ENCODE measurements at regions not wholly inside any gene's neighbourhood (a gene's known extent, or its start where the extent isn't known, plus 50 kb on each side); places are given as distances from the start of the nearest gene placed in this dataset.

DNA sequence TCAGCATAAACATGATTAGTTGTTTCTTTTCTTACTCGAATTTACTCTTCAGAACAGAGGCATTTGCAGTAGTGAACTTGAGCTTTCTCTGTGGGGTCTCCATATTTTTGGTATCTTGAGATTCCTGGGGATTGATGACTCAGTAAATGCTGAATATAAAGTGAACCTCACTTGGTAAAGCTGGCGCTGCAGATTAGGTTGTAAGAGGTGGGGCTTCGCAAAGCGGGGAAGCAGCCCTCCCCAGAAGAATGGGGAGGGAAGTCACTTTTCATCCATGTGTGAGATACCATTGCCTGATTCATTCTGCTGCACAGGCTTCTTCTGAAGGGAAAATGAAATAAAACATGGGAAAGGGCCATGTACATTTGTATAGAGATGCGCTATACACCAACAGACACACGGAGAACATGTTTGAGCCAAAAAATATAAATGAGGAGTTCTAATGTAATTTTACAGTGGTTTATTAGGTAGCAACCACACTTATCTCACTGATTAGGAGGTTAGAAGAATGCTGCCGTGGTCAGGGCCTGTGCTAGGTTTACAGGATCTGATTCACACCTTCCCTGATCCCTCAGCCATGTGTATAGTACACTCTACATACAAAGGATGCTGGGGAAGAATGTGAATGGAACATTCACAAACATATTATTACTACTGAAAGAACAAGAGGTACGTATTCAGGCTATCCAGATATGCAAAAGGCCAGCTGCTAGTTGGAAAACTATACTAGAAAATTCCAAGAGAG lies 63.5 kb downstream of the DNTTIP2 start:
- no peak for DNase-seq (ENCODE audit: low read depth)

GRCh38 chr1:93814795-93815340 lies 64.1 kb downstream of the DNTTIP2 start:
- no peak for DNase-seq (ENCODE audit: low read depth)

- no peak for DNase-seq (ENCODE audit: low read depth)
Measured at GRCh38 chr1:93814059-93814794, 64.8 kb downstream of the DNTTIP2 start.

DNA sequence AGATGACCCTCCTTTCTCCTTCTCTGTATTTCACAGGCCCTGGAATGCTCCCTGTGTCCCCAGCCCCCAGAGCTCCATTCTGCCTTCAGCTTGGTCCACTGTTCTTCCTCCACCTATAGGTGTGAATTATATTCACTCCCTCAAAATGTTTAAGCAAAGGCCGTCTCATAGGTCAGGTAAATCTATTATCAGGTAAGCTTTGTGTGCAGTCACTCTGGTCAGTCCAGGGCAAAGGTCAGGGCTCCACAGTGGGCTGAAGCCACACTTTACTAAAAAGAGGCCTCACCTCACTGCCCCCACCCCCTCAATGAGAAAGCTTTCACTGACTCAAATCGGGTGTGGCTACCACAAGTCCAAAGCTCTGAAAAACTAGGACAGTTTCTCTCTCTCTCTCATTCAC lies 65.9 kb downstream of the DNTTIP2 start:
- no peak for DNase-seq (ENCODE audit: low read depth)

DNA sequence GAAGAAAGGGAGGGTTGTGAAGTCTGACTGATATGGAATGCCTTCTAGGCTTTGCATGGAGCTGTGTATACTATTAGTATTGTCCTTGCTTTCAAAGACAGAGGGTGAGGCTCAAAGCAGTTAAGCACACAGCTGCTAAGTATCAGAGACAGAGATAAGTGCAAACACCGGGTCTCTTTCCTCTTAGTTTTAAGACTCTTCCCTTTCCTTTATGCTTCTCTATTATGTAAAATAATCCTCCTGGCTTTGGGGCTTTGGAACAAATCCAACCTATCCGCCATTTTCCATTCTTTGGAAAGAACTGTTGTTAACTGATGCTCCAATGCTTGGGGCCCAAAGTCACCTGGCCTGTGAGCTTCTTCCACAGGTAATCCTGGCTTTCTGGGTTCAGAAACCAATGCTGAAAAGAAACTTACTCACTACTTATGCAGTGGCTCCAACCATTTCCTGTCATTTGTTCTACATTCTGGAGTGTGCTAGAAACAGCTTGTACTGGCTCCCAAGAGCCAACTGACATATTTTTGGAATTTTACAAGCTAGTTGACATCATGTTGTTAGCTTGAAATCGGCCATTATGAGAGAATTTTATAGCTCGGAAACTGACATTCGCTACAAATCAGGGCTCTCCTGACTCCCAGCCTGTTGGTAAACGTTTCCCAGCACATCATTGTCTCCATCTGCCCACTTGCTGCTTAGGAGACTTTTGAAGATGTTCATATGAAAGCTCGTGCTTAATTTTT lies 67.5 kb downstream of the DNTTIP2 start:
- no peak for DNase-seq (ENCODE audit: low read depth)

GRCh38 chr1:93810316-93810715 lies 68.7 kb downstream of the DNTTIP2 start:
- no peak for DNase-seq (ENCODE audit: low read depth)

- DNase-seq (ENCODE audit: low read depth): no peak
Measured at GRCh38 chr1:93808871-93809270, 70.1 kb downstream of the DNTTIP2 start.

DNA sequence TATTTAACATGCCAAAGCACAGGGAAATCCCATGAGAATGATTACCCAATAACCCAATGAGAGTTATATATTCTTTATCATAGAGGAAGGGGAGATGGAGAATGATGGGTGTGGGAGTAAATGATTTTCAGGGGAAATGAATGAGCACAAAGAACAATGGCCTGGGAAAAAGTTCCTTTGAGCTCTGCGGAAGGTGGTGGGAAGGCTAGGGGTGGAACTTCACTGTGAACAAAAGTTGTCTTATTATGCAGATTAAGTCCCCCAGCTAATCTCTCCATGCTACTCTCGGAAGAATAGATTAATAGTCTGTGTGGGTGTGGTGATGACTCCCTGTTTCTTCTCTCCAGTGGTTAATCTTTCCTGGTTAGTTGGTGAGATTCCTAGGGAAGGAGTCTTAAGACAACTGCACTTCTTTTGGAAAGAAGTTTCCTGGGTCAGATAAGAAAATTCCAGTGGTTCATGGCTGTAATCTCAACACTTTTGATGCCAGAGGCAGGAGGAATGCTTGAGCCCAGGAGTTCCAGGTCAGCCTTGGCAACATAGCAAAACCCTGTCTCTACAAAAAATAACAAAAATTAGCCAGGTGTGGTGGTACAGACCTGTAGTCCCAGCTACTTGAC lies 71.6 kb downstream of the DNTTIP2 start:
- no peak for DNase-seq (ENCODE audit: low read depth)

DNA sequence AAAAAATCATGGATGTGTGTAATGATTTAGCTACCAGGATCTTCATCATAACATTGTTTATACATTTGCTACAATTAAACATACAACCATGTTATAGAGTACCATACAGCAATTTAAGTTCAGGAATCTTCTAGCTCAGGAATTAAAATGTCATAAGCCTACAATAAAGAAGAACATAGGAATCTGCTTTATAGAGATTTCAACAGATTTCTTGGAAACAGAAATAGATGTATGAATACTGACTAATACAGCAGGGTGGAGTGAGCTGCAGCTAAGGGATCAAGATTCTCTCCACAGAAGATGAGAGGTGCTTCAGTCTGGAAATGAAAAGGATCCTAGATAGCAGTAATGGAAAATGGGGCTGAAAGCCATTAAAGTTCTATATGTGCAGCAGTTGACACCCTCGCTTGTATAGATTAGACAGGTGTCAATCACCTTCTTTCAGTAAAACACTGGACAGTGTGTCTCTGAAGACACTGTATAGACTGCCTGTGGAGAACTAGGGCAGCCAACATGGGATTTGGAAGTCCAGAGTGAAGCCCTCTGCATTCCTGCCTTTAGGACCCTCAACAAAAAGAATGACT lies 73.9 kb downstream of the DNTTIP2 start:
- DNase-seq (ENCODE audit: low read depth): no peak

DNA sequence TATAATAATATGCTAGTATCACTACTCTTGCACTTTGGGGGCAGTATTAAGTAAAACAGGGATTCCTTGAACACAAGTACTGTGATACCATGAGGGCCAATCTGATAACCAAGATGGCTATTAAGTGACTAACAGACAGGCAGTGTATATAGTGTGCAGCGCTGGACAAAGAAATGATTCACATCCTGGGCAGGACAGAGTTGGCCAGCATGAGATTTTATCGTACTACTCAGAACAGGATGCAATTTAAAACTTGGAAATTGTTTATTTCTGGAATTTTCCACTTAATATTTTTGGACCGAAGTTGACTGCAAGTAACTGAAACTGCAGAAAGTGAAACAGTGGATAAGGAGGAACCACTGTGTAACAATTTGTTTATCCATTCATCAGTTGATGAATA lies 74.6 kb downstream of the DNTTIP2 start:
- no peak for DNase-seq (ENCODE audit: low read depth)

GRCh38 chr1:93801471-93801870 lies 77.5 kb downstream of the DNTTIP2 start:
- no peak for DNase-seq (ENCODE audit: low read depth)

DNA sequence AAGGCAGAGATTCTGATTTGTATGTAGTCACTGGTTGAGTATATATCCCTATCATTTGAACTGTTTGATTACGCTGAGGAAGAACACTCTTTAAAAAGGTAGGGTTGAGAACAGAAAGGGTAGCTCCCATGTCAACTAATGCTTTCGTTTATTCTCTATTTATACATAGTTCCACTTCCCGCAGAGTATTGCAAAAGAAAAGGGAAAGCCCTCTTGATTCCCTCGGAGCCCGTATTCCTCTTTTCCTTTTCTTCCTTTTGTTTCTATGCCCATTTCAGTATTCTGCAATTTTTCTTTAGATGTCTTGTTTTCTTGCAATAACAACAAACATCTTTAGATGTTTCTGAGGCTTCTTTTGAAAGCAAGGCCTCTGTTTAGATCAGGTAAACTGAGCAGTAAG lies 78.2 kb downstream of the DNTTIP2 start:
- DNase-seq (ENCODE audit: low read depth): no peak

DNA sequence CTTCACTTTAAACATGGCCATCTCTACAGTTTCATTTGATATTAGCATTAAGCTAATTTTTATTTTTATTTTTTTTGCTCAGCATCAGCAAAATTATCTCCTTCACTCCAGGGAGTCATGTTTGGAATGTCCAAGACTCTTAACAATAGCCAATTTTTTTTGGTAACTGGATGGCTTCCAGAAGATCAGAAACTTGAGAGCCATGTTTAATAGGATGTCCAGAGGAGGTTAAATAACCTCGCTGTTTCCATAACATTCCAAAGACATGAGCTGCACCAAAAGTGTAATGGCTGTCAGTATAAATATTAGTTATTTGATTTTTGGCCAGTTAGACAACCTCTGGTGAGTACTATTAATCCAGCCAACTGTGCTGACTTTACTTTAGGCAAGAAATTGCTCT lies 80.7 kb downstream of the DNTTIP2 start:
- no peak for DNase-seq (ENCODE audit: low read depth)

GRCh38 chr1:93784538-93784937 lies 94.5 kb downstream of the DNTTIP2 start:
- DNase-seq (ENCODE audit: low read depth): no peak

- no peak for DNase-seq (ENCODE audit: low read depth)
Measured at GRCh38 chr1:93783876-93784275, 95.1 kb downstream of the DNTTIP2 start.

- no peak for DNase-seq (ENCODE audit: low read depth)
Measured at GRCh38 chr1:93779540-93780165, 98.0 kb upstream of the BCAR3 start.

- DNase-seq (ENCODE audit: low read depth): no peak
Measured at GRCh38 chr1:93778457-93778856, 96.8 kb upstream of the BCAR3 start.

DNA sequence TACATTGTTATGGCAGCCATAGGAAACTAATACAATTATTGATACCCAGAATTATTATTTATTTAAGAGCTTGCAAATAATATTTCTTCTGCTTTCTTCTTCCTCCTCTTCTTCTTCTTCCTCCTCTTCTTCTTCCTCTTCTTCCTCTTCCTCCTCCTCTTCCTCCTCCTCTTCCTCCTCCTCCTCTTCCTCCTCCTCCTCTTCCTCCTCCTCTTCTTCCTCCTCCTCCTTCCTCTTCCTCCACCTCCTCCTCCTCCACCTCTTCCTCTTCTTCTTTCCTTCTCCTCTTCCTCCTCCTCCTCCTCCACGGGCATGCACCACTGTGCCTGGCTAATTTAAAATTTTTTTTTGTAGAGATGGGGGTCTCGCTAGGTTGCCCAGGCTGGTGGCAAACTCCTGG lies 95.6 kb upstream of the BCAR3 start:
- no peak for DNase-seq (ENCODE audit: low read depth)

DNA sequence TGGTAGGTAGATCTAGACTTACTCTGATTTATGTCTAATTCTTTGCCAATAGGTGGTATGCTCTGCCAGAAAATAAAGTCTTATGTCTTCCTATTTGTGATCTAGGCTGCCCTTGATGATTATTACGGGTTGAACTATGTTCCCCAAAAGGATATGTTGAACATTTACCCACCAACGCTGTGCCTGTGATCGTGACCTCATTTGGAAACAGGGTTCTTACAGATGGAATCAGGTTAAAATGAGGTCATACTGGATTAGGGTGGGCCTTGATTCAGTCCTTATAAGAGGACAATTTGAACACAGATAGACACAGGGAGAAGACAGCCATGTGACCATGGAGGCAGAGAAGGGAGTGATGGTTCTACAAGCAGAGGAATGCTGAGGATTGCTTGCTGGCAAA lies 95.1 kb upstream of the BCAR3 start:
- no peak for DNase-seq (ENCODE audit: low read depth)

GRCh38 chr1:93775224-93775623 lies 93.6 kb upstream of the BCAR3 start:
- no peak for DNase-seq (ENCODE audit: low read depth)

GRCh38 chr1:93774707-93775106 lies 93.1 kb upstream of the BCAR3 start:
- no peak for DNase-seq (ENCODE audit: low read depth)

Measured in CMK (cell line).